GM12892 (cell line): ENCODE measurements at regions not wholly inside any gene's neighbourhood (a gene's known extent, or its start where the extent isn't known, plus 50 kb on each side); places are given as distances from the start of the nearest gene placed in this dataset.

Source experiments
- POLR2AphosphoS5 ChIP-seq: IDR thresholded peaks from 2 replicates; pipeline ENCODE4 v1.6.1; 2011; ENCODE audit warnings: low read depth, low read length, control low read depth
- TAF1 ChIP-seq: IDR thresholded peaks from 2 replicates; pipeline ENCODE4 v1.6.1; 2011; ENCODE audit warnings: low read depth, mild to moderate bottlenecking, control low read depth, low read length, borderline replicate concordance

GRCh38 chr21:19501115-19501514, 1097.5 kb upstream of the TMPRSS15 start:
- no peak for TF ChIP-seq POLR2AphosphoS5
- TF ChIP-seq TAF1 = no peak
